WERI-Rb-1 (cell line): ENCODE measurements at regions not wholly inside any gene's neighbourhood (a gene's known extent, or its start where the extent isn't known, plus 50 kb on each side); places are given as distances from the start of the nearest gene placed in this dataset.
"Not testable (repeated sequence)": the region's sequence is repeated elsewhere in the genome, so short reads cannot be mapped to it uniquely, and the experiment has no call there.

ENCODE experiments used
- DNase-seq: peaks from one replicate; pipeline ENCODE4 v3.0.0-alpha.2; 2020
- H3K27ac ChIP-seq: fragments of 250-450 bp; sonication (Bioruptor Pico); 2 replicates; pipeline ENCODE4 v1.5.1; 2020; ENCODE audit warnings: mild to moderate bottlenecking, moderate library complexity
- H3K27me3 ChIP-seq: fragments of 250-450 bp; sonication (Bioruptor Pico); 2 replicates; pipeline ENCODE4 v1.5.1; 2021; ENCODE audit warnings: mild to moderate bottlenecking, low read depth, moderate library complexity; ENCODE audit not compliant: insufficient read depth, severe bottlenecking
- H3K36me3 ChIP-seq: fragments of 250-450 bp; sonication (Bioruptor Pico); 2 replicates; pipeline ENCODE4 v1.5.1; 2020; ENCODE audit warnings: mild to moderate bottlenecking, moderate library complexity
- H3K4me3 ChIP-seq: 2 replicates; pipeline ENCODE4 v1.5.1; 2011; ENCODE audit warnings: low read depth, mild to moderate bottlenecking, control low read depth, low read length
- H3K9me3 ChIP-seq: fragments of 250-450 bp; sonication (Bioruptor Pico); 2 replicates; pipeline ENCODE4 v1.5.1; 2021; ENCODE audit warnings: mild to moderate bottlenecking, moderate library complexity; ENCODE audit not compliant: severe bottlenecking

DNA sequence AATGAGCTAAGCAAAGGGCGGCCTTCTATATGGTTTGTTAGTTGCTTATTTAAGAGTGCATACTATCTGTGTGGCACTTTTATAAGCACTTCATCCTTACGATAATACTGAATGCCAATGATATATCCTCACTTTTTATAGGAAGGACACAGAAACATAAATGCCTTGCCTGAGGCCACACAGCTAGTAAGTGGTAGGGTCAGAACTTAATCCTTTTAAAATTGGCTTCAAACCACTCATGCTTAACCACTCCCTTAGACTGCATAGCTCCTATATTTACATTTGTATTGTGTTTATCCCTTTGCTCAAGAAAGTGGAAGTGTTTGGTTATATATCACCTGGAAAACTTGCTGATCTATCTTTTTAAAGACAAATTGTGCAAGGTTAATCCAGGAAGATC lies 50.5 kb upstream of the BDP1 start:
- H3K4me3 ChIP-seq, DNase-seq, H3K27me3 ChIP-seq, H3K36me3 ChIP-seq, H3K9me3 ChIP-seq, H3K27ac ChIP-seq: not testable (repeated sequence)
